ENCODE measurements at regions not wholly inside any gene's neighbourhood (a gene's known extent, or its start where the extent isn't known, plus 50 kb on each side); places are given as distances from the start of the nearest gene placed in this dataset.

DNA sequence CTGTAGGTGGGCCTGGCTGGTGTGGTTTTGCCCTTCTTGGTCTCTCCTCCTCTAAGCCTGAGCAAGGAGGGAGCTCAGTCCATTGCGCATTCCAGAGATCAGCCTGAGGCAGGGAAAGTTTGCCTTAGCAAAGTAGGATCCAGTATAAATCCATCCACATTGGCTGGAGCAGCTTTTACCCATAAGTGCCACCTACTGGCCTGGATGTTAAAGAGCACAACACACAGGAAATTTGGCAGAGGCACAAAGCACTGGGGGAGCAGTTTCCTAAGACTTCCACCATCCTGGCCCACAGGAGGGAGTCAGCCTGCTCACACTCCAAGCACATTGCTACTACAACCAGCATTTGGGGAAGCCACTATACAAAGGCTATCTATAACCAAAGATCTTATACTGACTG lies 1124.2 kb downstream of the SLITRK1 start:
- DNase-seq, result no peak

DNA sequence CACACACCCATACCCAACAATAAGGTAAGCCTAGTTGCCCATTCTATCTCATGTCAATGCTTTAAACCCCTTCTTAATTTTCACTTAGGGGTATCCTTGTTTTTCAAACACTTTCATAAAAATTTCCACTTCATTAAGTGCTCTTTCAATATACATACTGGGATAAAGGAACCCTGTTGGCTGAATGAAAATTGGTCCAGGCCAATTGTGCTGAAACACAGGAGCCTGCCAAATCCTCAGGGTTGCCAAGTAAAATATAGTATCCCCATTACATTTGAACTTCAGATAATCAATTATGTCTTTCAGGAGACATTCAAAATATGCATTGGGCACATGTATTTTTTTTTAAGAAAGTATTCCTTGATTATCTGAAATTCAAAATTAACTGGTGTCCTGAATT lies 1131.1 kb downstream of the SLITRK1 start:
- no peak for DNase-seq

DNA sequence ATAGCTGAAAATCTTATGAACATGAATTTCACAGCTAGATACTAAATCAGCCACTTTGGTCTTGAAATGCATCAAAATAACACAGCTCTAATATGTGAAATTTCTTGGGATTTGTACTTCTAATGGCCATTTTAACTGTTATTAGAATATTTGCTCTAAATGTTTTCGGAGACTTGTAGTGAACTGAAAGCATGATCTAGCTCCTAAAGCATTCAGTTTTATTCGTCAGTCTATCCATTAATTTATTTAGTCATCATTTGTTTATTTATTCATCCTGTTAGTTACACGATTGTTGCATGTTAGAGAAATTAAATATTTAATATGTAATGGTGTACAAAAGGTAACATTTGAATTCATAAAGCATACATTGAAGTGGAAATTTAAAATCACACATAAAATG lies 1132.7 kb downstream of the SLITRK1 start:
- no peak for DNase-seq

DNA sequence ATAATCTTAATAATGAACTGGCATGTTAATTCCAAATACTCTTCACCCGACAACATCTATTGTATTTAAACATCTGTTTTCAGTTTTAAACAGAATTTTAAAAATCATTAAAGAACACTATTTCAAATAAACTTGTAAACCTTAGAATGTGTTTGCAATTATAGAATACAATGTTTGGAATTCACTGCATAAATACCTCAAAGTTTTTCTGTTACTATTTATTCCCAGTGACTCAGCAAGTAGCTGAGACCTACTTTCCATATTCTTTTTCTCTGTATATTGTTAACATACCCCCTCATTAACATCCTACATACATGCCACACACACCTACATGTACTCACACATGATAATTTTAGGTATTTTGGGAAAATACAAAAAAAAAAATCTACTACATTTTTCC lies 1134.3 kb downstream of the SLITRK1 start:
- DNase-seq, result no peak

DNA sequence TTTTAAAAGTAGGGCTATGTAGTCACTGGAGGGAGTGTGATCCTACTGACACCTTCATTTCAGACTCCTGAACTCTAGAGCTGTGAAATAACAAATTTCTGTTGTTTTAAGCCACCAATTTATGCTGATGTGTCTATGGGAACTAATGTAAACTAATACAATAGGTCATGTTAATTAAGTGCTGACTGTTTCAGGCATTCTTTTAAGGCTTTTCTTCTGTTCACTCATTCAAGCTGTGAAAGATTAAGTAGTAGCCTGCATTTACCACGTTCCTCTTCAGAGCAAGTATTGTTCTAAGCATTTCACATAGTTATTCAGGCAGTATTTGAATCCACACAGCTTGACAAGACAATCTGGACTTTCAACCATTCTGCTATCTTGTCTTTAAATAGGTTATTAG lies 1135.0 kb downstream of the SLITRK1 start:
- no peak for DNase-seq

DNA sequence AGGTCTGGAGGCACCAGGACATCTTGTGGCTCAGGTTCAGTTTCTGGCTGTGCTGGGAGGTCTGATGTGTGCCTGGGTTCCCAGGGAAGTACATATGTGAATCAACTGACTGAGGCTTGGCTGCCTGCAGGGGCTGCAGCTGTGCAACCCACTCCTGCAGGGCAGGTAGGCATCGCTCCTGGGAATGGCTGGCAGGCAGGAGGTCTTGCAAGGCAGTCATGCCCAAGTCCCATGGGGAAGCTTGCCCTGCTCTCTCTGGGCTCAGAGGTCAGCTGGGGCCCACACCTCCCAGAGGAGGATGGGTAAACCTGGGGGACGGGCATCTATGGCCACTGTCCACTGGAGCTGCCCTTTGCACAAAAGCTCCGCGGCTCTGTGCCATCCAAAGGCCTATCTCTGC lies 1141.8 kb downstream of the SLITRK1 start:
- DNase-seq, result no peak

DNA sequence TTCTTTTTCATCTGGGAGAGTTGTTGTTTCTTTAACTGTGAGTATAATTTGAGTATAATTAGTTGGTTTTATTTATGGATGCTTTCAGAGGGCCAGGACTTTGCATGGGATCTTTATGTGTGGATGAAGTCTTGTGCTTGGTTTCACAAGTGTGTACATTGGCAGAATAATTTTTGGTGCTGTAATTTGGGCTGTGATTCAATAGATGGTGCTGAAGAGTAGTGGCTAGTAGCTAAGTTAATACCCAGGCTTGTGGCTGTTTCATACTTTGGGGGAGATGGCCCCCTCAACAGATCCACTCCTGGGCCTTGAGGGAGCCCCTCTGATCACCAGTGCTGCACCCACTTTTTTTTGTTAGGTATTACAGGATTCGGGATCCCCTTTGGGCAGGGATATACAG lies 1142.4 kb downstream of the SLITRK1 start:
- no peak for DNase-seq

DNA sequence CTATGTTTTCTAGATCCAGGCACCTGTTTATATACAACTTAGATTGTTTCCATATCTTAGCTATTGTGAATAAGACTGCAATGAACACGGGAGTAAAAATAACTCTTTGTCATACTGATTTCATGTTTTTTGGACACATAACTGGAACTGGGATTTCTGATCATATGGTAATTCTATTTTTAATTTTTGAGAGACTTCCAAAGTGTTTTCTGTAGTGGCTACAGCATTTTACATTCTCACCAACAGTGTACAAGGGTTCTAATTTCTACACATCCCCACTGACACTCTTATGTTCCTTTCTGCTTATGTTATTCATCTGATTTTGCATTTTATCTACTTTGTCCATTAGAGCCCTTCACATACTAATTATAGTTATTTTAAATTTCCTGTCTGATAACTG lies 1152.9 kb downstream of the SLITRK1 start:
- no peak for DNase-seq

DNA sequence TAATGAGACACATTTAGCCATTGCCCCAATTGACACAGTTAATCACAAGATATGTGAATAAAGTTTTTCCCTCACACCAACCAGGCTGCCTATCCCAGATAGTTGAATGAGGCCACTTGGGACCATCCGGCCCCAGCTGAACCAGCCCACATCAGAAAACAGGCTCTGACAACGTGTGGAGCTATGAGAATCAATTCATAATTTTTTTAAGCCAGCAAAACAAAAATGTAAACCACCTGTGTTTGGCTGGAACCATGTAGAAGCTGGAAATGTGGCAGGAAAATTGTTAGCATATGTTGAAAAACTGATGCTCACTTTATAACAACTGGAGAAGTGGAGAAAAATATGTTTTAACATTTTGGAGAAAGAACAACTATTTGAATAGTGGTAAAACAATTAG lies 1161.3 kb downstream of the SLITRK1 start:
- no peak for DNase-seq

DNA sequence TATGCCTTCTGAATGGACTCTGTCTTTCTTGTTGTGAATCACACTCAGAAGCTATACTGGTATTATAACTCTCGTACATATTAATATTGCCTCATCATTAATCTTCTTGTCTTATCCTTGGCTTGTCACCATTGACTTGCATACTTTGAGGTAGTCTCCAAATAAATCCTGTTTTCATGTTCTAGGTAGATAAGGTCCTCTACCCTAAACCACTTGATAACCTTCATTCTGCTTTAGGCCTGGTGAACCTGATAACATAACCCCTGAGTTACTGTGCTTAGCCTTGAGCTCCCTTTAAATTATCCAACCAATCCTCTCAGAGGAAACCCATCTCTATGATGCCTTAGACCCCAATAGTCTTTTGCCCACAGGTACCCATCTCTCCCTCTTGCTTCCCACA lies 1162.3 kb downstream of the SLITRK1 start:
- DNase-seq, result no peak

DNA sequence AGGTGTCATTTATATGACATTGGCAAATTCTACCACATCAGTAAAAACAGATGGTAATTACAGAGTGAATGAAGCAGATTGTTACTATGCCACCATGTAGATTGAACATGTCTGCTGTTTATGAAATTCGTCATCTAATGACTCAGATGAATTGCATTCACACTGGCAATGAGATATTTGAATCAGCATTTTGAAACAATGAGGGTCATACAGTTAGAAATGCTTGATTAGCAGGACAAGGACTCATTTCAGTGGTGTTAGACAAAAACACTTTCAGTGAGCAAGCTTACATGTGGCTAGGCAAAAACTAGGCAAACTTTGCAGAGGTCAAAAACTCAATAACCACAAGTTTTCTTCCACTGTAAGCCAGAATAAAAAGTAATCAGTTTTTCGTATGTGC lies 1165.0 kb downstream of the SLITRK1 start:
- DNase-seq, result no peak

DNA sequence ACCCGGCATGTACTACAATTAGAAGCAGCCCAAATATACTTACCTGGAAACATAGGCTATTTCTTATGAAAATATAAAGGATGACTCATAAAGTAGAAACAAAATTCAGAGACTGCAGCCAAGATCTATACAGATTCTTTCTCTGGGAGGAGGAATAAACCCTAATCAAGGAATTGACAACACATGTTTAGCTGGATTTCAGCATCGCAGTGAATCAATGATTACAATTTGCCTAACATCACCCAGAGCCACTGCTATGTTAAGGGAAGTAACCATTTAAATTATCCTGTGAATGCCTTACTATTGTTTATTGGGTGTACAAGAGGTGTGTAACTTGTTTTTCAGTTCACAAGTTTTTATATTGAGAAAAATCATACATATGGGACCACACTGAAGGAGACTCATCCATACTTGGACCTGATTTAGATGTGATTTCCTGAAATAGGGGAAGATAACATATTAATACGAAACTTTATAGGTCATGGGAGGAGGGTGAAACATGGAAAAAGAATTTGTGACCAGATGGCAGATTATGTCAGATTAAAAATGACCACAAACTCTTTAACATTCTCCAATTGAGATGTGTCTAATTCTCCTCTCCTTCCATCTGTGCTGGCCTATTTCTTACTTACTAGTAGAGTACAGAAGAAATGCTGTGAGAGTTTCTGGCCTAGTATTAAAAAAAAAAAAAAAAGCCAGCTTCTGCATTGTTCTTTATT lies 1168.4 kb downstream of the SLITRK1 start:
- no peak for DNase-seq

DNA sequence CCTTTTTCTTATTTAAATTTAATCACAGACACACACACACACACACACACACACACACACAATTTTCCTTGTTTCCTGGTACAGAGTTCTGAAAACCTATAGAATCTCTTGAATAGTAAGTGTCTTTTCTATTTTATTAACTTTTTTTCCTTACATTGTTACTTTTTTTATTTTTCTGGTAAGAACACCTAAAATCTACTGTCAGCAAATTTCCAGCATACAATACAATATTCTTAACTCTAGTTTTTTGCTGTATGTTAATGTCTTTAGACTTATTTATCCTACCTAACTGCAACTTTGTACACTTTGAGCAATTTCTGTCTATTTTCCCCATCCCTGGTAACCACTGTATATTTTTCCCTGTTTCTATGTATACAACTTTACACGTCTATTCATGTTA lies 1179.8 kb downstream of the SLITRK1 start:
- no peak for DNase-seq

DNA sequence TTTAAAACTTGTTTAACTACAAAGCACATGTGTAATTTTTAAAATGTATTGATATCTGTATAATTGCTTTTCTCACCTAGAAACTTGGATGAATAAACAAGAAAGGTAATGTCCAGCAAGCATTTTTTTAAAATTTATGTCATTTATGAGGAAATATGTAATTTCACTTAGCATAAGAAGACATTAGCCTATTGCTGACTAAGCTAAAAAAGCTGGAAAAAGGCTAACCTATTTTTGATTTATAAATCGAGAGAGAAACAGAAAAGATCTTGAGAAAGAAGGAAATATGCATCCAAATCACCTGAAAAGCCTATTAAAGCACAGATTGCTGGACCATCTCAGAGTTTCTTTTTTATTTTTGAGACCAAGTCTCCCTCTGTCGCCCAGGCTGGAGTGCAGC lies 1181.3 kb downstream of the SLITRK1 start:
- no peak for DNase-seq

DNA sequence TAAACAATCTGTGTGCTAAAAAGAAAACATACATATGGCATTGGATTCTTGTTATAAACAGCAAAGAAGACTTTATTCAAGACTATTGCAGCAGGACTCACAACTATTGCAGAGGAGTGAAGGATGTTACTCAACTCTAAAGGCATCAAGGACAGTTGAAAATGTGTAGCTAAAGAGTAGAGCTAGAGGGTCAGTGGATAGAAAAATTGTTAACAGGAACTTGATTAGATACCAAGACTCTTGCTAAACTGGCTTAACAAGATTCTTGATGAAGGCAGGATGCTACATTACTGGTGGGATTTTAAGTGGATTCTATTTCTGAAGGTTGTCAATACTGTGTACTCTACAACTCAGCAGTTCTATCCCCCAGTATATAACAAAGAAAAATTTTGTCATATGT lies 1183.3 kb downstream of the SLITRK1 start:
- no peak for DNase-seq

DNA sequence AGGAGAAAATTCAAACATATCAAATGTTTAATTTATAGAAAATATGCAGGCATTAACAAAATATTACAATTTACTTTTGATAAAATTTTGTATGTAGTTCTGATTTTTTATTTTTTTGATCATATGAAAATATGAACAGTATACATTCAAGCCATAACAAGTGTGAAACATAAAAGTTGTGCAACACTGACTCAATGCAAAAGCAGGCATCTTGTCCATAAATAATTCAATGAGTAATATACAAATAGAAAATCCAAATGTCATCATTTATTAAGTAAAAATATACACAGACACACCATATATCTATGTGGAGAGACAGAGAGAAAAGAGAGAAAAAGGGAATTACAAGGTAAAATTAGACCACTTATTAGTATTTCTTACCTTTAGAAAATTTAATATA lies 1183.9 kb downstream of the SLITRK1 start:
- DNase-seq, result no peak

DNA sequence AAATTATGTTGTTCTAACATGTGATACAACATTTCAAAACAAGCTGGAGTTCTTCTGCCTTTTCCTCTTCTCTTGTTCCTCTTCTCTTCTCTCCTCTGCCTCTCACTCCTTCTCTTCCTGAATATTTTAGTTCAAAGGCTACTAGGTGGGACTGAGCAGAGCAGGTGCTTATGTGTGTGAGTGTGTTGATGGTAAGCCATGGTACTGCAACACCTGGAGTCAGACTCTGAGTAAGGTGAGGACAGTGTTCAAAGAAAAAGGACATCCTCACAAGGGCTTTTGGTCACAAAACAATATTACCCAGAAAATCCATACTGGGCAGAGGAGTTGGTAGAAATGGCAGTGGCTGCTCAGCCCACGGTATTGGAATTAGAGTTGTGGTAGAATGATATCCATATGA lies 1188.7 kb downstream of the SLITRK1 start:
- no peak for DNase-seq

DNA sequence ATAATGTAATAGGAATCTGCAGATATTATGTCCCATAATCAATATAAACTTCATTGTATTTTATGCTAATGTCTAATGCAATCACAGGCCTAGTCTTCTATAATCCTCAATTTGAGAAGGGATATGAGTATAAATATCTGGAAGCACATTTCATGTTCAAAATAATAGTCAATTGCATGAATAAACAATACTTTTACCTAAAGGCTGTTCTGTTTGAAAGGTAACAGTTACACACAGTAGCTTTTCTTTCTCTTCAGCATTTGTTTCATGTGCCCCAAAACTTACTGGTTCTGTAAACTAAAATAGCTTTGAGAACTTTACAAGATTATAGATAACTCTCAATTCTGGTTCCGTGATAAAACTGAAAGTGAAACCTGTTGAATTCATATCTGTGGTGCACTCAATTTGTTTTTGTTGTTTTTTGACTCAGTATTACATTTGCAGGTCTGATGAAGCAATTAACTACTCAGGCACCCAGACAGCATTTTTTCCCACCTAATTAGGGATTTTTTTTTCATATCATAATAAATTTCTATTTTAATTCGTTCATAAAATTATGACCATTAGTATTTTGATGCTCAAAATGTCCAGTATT lies 1193.8 kb downstream of the SLITRK1 start:
- DNase-seq, result no peak

DNA sequence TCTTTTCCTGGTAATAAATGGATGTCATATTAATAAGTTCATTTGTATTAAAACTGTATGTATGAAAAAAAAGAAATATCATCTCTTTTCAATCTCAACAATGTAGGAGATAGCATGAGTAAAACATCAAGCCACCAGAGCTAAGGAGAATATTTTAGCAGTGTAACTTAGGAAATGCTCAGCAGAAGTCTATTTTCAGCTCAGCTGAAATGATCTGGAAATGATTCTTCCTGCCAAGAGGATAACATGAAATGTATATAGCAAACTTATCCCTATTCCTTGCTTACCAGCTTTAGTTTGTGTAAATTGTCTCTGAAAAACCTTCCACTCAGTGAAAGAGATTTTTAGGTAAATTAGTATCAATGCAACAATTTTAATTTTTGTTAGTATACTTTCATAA lies 1194.4 kb downstream of the SLITRK1 start:
- DNase-seq, result no peak

DNA sequence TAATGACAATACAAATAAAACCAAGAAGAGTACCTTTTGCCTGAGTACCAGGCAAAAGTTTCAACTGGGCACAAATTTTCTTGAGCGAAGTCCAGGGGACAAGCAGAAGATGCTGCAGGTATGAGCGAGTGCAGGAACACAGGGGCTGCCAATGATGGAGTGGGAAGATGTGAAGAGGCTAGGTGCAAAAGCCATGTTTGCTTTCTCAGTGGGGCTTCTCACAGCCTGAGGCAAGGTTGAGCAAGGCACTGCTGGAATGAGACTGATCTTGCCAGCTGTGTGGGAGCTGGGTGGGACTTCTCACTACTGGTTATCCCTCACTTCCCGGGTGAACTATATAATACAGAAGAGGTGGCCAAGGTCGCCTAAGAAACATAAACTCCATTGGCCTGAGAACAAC lies 1200.7 kb downstream of the SLITRK1 start:
- DNase-seq, result no peak

DNA sequence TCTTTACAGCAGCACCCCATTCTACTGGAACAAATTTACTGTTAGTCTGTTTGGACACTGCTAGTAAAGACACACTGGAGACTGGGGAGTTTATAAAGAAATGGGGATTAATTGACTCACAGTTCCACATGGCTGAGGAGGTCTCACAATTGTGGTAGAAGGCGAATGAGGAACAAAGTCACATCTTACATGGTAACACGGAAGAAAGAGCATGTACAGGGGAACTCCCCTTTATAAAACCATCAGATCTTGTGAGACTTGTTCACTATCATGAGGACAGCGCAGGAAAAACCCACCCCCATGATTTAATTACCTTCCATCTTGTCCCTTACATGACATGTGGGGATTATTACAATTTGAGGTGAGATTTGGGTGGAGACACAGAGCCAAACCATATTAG lies 1204.2 kb downstream of the SLITRK1 start:
- no peak for DNase-seq

DNA sequence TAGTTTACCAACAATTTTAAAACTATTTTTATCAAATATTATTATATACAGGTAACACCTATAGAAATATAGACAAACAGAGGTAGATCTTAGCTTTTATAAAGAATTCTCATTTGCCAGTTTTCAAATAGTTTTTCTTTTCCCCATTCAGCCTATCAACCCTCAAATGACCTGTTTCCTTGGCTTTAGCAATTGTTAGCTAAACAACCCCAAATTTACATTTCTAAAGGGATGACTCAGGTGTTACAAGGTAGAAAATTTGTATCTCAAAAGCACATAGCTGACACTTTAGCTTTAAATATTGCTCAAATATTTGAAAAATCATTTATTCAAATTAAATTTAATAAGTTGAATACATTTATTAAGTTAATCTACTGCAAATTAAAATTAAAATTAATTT lies 1207.2 kb downstream of the SLITRK1 start:
- DNase-seq, result no peak

DNA sequence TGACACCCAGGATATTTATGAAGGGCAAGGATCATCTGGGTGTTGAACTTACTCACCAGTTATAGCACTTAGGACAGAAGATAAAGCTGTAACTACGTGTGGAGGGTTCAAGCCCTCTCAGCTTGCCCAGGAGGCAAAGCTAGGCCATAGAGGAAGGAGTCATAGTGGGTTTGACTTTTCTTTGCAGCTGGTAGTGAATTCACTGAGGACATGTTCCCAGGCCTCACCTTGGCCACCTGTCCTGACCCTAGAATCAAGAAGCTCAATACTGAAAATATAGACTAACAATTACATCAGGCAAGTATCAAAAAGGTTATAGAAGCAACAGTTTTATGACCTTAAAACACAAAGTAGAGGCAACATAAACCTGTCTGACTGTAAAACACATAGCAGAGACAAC lies 1207.7 kb downstream of the SLITRK1 start:
- no peak for DNase-seq

DNA sequence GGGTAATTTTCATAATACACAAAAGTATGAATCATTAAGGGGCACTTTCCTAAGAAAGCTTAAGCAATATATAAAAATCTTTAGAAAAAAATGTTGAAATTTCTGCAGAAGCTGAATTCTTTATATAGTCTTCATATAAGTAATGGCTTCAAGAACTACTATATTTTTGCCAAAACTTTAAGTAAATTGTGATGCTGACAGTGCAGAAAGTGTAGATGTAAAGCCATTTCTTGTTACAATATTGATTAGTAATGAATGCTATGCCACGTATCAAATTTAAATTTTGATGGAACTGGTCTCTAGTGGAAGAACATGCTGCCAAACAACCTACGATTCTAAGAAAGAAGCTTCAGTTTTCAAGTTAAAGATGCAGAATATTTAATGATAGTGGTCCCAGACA lies 1210.0 kb downstream of the SLITRK1 start:
- no peak for DNase-seq

DNA sequence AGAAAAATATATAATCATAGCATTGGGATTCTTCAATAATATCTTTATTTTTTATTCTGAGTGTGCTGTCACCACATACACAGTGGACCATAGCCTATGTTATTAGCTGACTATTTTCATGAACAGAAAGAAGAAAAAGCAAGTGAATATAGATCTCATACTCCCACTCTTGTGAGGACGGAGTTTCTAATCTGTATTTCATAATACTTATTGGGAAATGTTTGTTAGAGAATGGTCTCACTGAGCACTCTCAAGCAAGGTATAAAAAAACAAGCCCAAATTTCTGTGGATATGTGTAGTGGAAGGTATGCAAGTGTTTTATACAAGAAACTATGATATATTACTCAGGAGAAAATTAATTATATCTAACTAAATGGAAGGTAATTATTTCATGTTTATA lies 1218.1 kb downstream of the SLITRK1 start:
- DNase-seq, result no peak

Data from activated gamma-delta T cell treated with Interleukin-2 at 50 U/mL for 16 hours (primary cell).